GM19395 (cell line): ENCODE measurements at regions not wholly inside any gene's neighbourhood (a gene's known extent, or its start where the extent isn't known, plus 50 kb on each side); places are given as distances from the start of the nearest gene placed in this dataset.
A peak's percentile ranks its signal among the peaks of the same experiment; 100 is the strongest.
"Not testable (repeated sequence)": the region's sequence is repeated elsewhere in the genome, so short reads cannot be mapped to it uniquely, and the experiment has no call there.

Experiments used
- ATAC-seq: cut with Tn5 transposase; IDR thresholded peaks from one replicate; pipeline ENCODE4 v1.9.1; 2021; ENCODE audit warnings: mild to moderate bottlenecking, moderate library complexity; ENCODE audit not compliant: unreplicated experiment

- no peak for ATAC-seq
Measured at GRCh38 chr7:16369855-16370254, 51.5 kb downstream of the CRPPA start.

- ATAC-seq, result not testable (repeated sequence)
Measured at GRCh38 chr7:16369309-16369708, 52.0 kb downstream of the CRPPA start.

GRCh38 chr7:16368885-16369284 lies 52.5 kb downstream of the CRPPA start:
- no peak for ATAC-seq

- no peak for ATAC-seq
Measured at GRCh38 chr7:16367115-16367514, 54.2 kb downstream of the CRPPA start.

- no peak for ATAC-seq
Measured at GRCh38 chr7:16365952-16366351, 55.4 kb downstream of the CRPPA start.

GRCh38 chr7:16365177-16365576 lies 56.2 kb downstream of the CRPPA start:
- no peak for ATAC-seq

- no peak for ATAC-seq
Measured at GRCh38 chr7:16359216-16359615, 62.1 kb downstream of the CRPPA start.

GRCh38 chr7:16357921-16358320 lies 63.4 kb downstream of the CRPPA start:
- ATAC-seq, result no peak

GRCh38 chr7:16357474-16357873 lies 63.9 kb downstream of the CRPPA start:
- ATAC-seq, result no peak

GRCh38 chr7:16356301-16356958 lies 64.9 kb downstream of the CRPPA start:
- ATAC-seq, result no peak

- no peak for ATAC-seq
Measured at GRCh38 chr7:16354573-16354972, 66.8 kb downstream of the CRPPA start.

GRCh38 chr7:16353226-16353625 lies 68.1 kb downstream of the CRPPA start:
- ATAC-seq, result no peak

- peak; percentile 71 for ATAC-seq
Measured at GRCh38 chr7:16350634-16351033, 70.7 kb downstream of the CRPPA start.

- ATAC-seq, result no peak
Measured at GRCh38 chr7:16348251-16348650, 73.1 kb downstream of the CRPPA start.

- no peak for ATAC-seq
Measured at GRCh38 chr7:16347827-16348192, 73.5 kb downstream of the CRPPA start.

GRCh38 chr7:16347066-16347826 lies 74.1 kb downstream of the CRPPA start:
- ATAC-seq, result no peak

GRCh38 chr7:16345979-16346958 lies 75.1 kb downstream of the CRPPA start:
- peak; percentile 66 for ATAC-seq

GRCh38 chr7:16344927-16345326 lies 76.4 kb downstream of the CRPPA start:
- no peak for ATAC-seq

- ATAC-seq, result no peak
Measured at GRCh38 chr7:16343612-16344011, 77.7 kb downstream of the CRPPA start.

- no peak for ATAC-seq
Measured at GRCh38 chr7:16338065-16338464, 83.3 kb downstream of the CRPPA start.

GRCh38 chr7:16326106-16326505 lies 95.2 kb downstream of the CRPPA start:
- no peak for ATAC-seq
